Stimulated activated CD4-positive, alpha-beta T cell treated with anti-CD3 and anti-CD28 coated beads, Interleukin-2, amount 100 ng/mL, for 48 hours (primary cell): ENCODE measurements at regions not wholly inside any gene's neighbourhood (a gene's known extent, or its start where the extent isn't known, plus 50 kb on each side); places are given as distances from the start of the nearest gene placed in this dataset.
"Not testable (repeated sequence)": the region's sequence is repeated elsewhere in the genome, so short reads cannot be mapped to it uniquely, and the experiment has no call there.

Experiments
- DNase-seq, 2 donors: peaks; one replicate each; pipeline ENCODE4 v3.0.0-alpha.2; 2020

DNA sequence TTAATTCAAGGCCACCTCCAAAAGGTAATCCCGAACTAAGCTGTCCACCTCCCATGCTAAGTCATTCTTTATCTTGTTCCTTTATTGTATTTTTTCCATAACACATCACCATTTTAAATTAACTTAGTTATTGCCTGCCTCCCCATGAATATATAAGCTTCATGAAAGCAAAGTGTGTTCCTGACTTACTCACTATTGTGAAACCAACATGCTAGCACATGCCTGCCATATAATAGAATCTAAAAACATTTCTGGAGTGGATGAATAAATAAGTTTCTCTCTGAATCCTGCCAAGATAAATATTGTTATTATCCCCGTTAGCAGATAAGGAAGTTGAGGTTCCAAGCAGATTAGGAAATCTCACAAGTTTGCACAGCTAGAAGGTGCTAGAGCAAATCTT lies 98.7 kb upstream of the RRN3 start:
- not testable (repeated sequence) for DNase-seq

DNA sequence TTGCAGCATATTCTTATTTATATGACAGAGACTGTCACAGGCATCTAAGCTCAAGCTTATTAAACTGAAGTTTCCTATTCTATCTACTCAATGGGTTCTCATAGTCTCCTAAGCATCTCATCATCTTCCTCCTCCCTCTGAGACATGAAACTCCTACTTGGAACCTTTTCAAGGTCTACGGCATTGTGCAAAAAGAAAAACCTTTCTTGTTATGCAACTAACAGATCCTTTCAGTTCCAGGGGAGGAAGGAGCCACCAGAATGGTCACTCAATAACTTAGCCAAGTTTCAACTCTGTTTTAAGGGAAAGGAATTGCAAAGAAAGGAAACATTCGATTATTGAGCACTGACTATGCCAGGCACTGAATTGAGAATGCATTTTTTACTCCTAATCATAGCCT lies 98.1 kb upstream of the RRN3 start:
- DNase-seq = not testable (repeated sequence)

DNA sequence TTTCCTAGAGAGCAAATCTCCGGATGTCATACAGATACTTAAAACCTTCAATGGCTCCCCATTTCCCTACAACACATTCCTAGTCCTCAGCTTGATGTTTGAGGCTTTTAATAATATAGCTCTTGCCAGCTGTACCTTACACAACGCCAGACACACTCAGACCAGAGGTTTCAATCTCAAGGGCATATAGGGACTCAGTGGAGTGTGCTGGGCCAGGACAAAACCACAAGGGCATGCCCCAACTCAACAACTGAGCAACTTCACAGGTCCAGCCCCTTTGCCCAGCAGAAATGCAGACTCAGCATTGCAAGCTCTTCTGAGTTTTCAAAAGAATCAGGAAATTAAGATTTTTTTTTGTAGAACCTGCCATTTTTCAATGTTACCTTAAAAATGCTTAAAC lies 95.4 kb upstream of the RRN3 start:
- DNase-seq = not testable (repeated sequence)
